ENCODE measurements at regions not wholly inside any gene's neighbourhood (a gene's known extent, or its start where the extent isn't known, plus 50 kb on each side); places are given as distances from the start of the nearest gene placed in this dataset.

- H3K4me1 ChIP-seq (ENCODE audit: low read depth), result no peaks in the 10 kb centered on the region
- DNase-seq (peak in 1 of 3 donors; percentile 16), ATAC-seq (peak; percentile 27)
- intact Hi-C loops (cut with DNase I, micrococcal nuclease), result no loop called here
- H3K36me3 ChIP-seq (ENCODE audit: low read depth), result no peaks in the 10 kb centered on the region
- H3K9me3 ChIP-seq, result peaks cover 5% of the 10 kb centered on the region
- no peak overlapping the region for H3K4me3 ChIP-seq
- TF ChIP-seq, protein P1, sequence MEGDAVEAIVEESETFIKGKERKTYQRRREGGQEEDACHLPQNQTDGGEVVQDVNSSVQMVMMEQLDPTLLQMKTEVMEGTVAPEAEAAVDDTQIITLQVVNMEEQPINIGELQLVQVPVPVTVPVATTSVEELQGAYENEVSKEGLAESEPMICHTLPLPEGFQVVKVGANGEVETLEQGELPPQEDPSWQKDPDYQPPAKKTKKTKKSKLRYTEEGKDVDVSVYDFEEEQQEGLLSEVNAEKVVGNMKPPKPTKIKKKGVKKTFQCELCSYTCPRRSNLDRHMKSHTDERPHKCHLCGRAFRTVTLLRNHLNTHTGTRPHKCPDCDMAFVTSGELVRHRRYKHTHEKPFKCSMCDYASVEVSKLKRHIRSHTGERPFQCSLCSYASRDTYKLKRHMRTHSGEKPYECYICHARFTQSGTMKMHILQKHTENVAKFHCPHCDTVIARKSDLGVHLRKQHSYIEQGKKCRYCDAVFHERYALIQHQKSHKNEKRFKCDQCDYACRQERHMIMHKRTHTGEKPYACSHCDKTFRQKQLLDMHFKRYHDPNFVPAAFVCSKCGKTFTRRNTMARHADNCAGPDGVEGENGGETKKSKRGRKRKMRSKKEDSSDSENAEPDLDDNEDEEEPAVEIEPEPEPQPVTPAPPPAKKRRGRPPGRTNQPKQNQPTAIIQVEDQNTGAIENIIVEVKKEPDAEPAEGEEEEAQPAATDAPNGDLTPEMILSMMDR (IDR thresholded peaks at IDR 0.05), result no peak
These were observed 78.5 kb downstream of the SCGB2B2 start for GRCh38 chr19:34598217-34599155.

DNA sequence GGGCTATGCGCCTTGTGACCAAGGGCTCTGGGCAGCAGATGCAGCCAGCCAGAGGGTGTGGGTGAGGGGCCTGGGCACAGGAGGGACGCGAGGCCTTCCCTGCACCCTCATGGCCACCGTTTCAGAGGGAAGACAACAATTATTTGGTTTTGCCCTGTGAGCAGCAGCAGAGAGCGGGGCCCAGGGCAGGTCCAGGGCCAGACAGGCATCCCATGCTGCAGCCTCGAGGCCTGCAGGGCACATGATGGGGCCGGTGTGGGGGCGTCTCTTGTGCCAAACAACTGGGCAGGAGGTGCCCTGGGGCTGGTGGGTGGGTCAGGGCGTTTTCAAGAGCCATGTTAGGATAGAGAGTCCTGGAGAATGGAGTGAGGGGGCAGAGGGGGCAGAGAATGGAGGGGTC, 79.4 kb downstream of the SCGB2B2 start:
- DNase-seq, result no peak
- ATAC-seq, result no peak
- intact Hi-C loops (cut with DNase I, micrococcal nuclease), result no loop called here

GRCh38 chr19:34596989-34597388, 80.0 kb downstream of the SCGB2B2 start:
- TF ChIP-seq, protein P1 (IDR thresholded peaks at IDR 0.05), result no peak
- no peak for ATAC-seq
- intact Hi-C loops (cut with DNase I, micrococcal nuclease), result no loop called here

More for the DNA sequence above, 79.4 kb downstream of the SCGB2B2 start:
- no peaks in the 10 kb centered on the region for H3K9me3 ChIP-seq
- TF ChIP-seq, protein P1 (IDR thresholded peaks at IDR 0.05), result no peak
- H3K36me3 ChIP-seq (ENCODE audit: low read depth), result no peaks in the 10 kb centered on the region
- no peak overlapping the region for H3K4me3 ChIP-seq
- H3K4me1 ChIP-seq (ENCODE audit: low read depth), result no peaks in the 10 kb centered on the region

GRCh38 chr19:34596115-34596514, 80.8 kb downstream of the SCGB2B2 start:
- DNase-seq (peak in 2 of 3 donors; percentile 12 to 40), ATAC-seq (no peak)
- no peaks in the 10 kb centered on the region for H3K4me1 ChIP-seq (ENCODE audit: low read depth)
- H3K9me3 ChIP-seq, result no peaks in the 10 kb centered on the region
- intact Hi-C loops (cut with DNase I, micrococcal nuclease), result no loop called here
- TF ChIP-seq, protein P1 (IDR thresholded peaks at IDR 0.05), result no peak
- H3K36me3 ChIP-seq (ENCODE audit: low read depth), result no peaks in the 10 kb centered on the region
- no peak overlapping the region for H3K4me3 ChIP-seq

More at GRCh38 chr19:34596989-34597388, 80.0 kb downstream of the SCGB2B2 start:
- peak in 1 of 3 donors; percentile 10 for DNase-seq
- H3K4me1 ChIP-seq (ENCODE audit: low read depth), result no peaks in the 10 kb centered on the region
- no peak overlapping the region for H3K4me3 ChIP-seq
- H3K9me3 ChIP-seq, result no peaks in the 10 kb centered on the region
- no peaks in the 10 kb centered on the region for H3K36me3 ChIP-seq (ENCODE audit: low read depth)

DNA sequence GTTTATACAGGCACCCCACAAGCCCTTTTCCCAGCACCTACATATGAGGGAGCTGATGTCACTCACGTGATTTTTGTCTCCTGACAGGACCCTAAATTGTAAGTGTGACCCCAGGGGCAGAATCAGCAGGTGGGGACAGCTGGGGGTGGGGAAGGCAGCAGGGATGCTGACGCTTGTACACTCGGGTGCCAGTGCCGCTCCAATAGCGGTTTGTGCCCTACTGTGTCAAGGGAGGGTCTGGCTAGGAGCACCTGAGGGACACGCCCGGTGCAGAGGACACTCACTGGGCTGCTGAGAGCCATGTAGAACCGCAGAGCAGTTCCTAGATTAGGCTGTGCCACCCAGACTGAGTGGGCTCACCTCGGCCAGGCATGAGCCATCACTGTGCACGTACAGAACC, 81.3 kb downstream of the SCGB2B2 start:
- ATAC-seq (no peak), DNase-seq (peak in 1 of 3 donors; percentile 12)
- no peaks in the 10 kb centered on the region for H3K36me3 ChIP-seq (ENCODE audit: low read depth)
- no peaks in the 10 kb centered on the region for H3K9me3 ChIP-seq
- H3K4me1 ChIP-seq (ENCODE audit: low read depth), result no peaks in the 10 kb centered on the region
- intact Hi-C loops (cut with DNase I, micrococcal nuclease), result no loop called here
- TF ChIP-seq, protein P1 (IDR thresholded peaks at IDR 0.05), result no peak
- H3K4me3 ChIP-seq, result no peak overlapping the region
